Uterus (tissue), 3 donors: ENCODE measurements at regions not wholly inside any gene's neighbourhood (a gene's known extent, or its start where the extent isn't known, plus 50 kb on each side); places are given as distances from the start of the nearest gene placed in this dataset.

Source experiments
- DNase-seq, 2 donors: peaks; one replicate each; pipeline ENCODE4 v3.0.0-alpha.2; 2019 to 2020
- H3K27ac ChIP-seq, 2 donors: fragments of 200-600 bp; sonication (generic); 1 replicate in 1 of 2; 2 replicates in 1 of 2; pipeline ENCODE4 v1.5.1; 2016 to 2018
- H3K27me3 ChIP-seq, 2 donors: fragments of 200-600 bp; sonication (generic); one replicate each; pipeline ENCODE4 v1.5.1; 2018 to 2019; ENCODE audit warnings: control low read depth in 1 of 2
- H3K36me3 ChIP-seq, 2 donors: fragments of 200-600 bp; sonication (generic); one replicate each; pipeline ENCODE4 v1.5.1; 2019; ENCODE audit warnings: control low read depth in 1 of 2
- H3K4me1 ChIP-seq, 2 donors: fragments of 200-600 bp; sonication (generic); one replicate each; pipeline ENCODE4 v1.5.1; 2018 to 2019; ENCODE audit warnings: control low read depth in 1 of 2
- H3K4me3 ChIP-seq, 2 donors: fragments of 200-600 bp; sonication (generic); 1 replicate in 1 of 2; 2 replicates in 1 of 2; pipeline ENCODE4 v1.5.1; 2018 to 2019; ENCODE audit warnings: mild to moderate bottlenecking in 1 of 2
- H3K9me3 ChIP-seq, 2 donors: fragments of 200-600 bp; sonication (generic); one replicate each; pipeline ENCODE4 v1.5.1; 2019; ENCODE audit warnings: control low read depth in 1 of 2
- CTCF ChIP-seq, 4 experiments: fragments of 200-600 bp in 2 of 4; fragments of 450-650 bp in 2 of 4; sonication (generic) in 2 of 4; IDR thresholded peaks; one replicate each; pipeline ENCODE4 v1.5.1; 2016 to 2019; ENCODE audit warnings: antibody characterized with exemption in 4 of 4, mild to moderate bottlenecking in 2 of 4, moderate library complexity in 1 of 4
- POLR2A ChIP-seq, 2 donors: fragments of 450-650 bp; IDR thresholded peaks; one replicate each; pipeline ENCODE4 v1.6.1; 2016; ENCODE audit warnings: antibody characterized with exemption in 2 of 2, mild to moderate bottlenecking in 1 of 2, moderate library complexity in 1 of 2
- intact Hi-C: fragments of 100-400 bp; cut with DNase I; formaldehyde crosslinking; loops from one replicate; pipeline ENCODE4 v1.15.1; 2023; ENCODE audit warnings: low total_unique reads
- donor health status: DM: yes; HTN: yes; CAD: no.

DNA sequence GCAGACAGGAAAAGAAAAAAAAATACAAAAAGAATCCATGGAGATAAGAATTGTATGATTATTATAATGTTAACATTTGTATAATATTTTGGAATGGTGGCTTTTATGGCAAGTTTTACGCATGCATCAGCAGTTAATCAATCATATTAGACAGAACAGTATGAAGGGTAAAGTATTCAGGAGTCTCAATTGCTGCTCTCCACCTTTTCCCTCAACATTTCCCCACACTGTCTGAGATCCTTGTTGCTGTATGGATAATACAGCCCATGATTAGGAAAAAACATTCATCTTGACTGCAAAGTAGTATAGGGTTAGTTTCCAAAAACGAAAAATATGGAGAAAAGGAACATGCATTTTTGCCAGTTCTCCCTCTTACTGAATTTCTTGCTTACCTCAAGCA is 755.3 kb upstream of the ARPP21 start:
- no peak for DNase-seq
- no peak overlapping the region for H3K4me3 ChIP-seq
- no peaks in the 10 kb centered on the region for H3K36me3 ChIP-seq
- H3K27me3 ChIP-seq, result no peaks in the 10 kb centered on the region
- no peak overlapping the region for H3K27ac ChIP-seq
- no peaks in the 10 kb centered on the region for H3K9me3 ChIP-seq
- TF ChIP-seq CTCF (IDR thresholded peaks at IDR 0.05) (no peak), POLR2A (IDR thresholded peaks at IDR 0.05) (no peak)
- intact Hi-C loops, result no loop called here
- H3K4me1 ChIP-seq, result no peaks in the 10 kb centered on the region

GRCh38 chr3:34886443-34886842 is 752.9 kb upstream of the ARPP21 start:
- Histone ChIP-seq H3K4me1 (no peaks in the 10 kb centered on the region), H3K27ac (no peak overlapping the region), H3K4me3 (no peak overlapping the region), H3K36me3 (no peaks in the 10 kb centered on the region), H3K9me3 (no peaks in the 10 kb centered on the region), H3K27me3 (no peaks in the 10 kb centered on the region)
- intact Hi-C loops, result no loop called here
- TF ChIP-seq CTCF (IDR thresholded peaks at IDR 0.05) (no peak), POLR2A (IDR thresholded peaks at IDR 0.05) (no peak)
- DNase-seq, result no peak

- Histone ChIP-seq H3K4me3 (no peak overlapping the region), H3K36me3 (no peaks in the 10 kb centered on the region)
- TF ChIP-seq CTCF (IDR thresholded peaks at IDR 0.05) (no peak), POLR2A (IDR thresholded peaks at IDR 0.05) (no peak)
These were observed 749.7 kb upstream of the ARPP21 start for GRCh38 chr3:34889641-34890040.

DNA sequence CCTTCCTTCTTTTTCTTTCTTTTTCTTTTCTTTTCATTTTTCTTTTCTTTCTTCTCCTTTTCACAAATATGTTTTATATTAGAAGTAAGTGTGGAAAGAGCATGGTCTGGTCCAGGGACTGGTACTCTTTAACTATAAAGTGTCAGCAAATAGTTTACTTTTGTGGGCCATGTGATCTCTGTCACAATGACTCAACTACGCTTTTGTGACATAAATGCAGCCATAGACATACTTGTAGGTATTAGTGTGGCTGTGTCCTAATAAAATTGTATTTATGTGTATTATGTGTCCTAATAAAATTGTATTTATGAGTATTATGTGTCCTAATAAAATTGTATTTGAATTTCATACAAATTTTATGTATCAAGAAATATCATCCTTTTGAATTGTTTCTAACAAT is 749.1 kb upstream of the ARPP21 start:
- Histone ChIP-seq H3K9me3 (no peaks in the 10 kb centered on the region), H3K4me1 (no peaks in the 10 kb centered on the region), H3K27ac (no peak overlapping the region), H3K4me3 (no peak overlapping the region), H3K36me3 (no peaks in the 10 kb centered on the region), H3K27me3 (no peaks in the 10 kb centered on the region)
- no peak for DNase-seq
- TF ChIP-seq POLR2A (IDR thresholded peaks at IDR 0.05) (no peak), CTCF (IDR thresholded peaks at IDR 0.05) (no peak)
- intact Hi-C loops, result no loop called here

More at GRCh38 chr3:34889641-34890040, 749.7 kb upstream of the ARPP21 start:
- Histone ChIP-seq H3K27ac (no peak overlapping the region), H3K27me3 (no peaks in the 10 kb centered on the region), H3K9me3 (no peaks in the 10 kb centered on the region), H3K4me1 (no peaks in the 10 kb centered on the region)
- DNase-seq, result no peak
- intact Hi-C loops, result no loop called here

GRCh38 chr3:34891941-34892340 is 747.4 kb upstream of the ARPP21 start:
- TF ChIP-seq CTCF (IDR thresholded peaks at IDR 0.05), result no peak
- no peak for TF ChIP-seq POLR2A (IDR thresholded peaks at IDR 0.05)
- no peak for DNase-seq
- Histone ChIP-seq H3K4me1 (no peaks in the 10 kb centered on the region), H3K36me3 (no peaks in the 10 kb centered on the region), H3K27me3 (no peaks in the 10 kb centered on the region), H3K4me3 (no peak overlapping the region), H3K27ac (no peak overlapping the region), H3K9me3 (no peaks in the 10 kb centered on the region)
- intact Hi-C loops, result no loop called here
